ENCODE measurements at regions not wholly inside any gene's neighbourhood (a gene's known extent, or its start where the extent isn't known, plus 50 kb on each side); places are given as distances from the start of the nearest gene placed in this dataset.

DNA sequence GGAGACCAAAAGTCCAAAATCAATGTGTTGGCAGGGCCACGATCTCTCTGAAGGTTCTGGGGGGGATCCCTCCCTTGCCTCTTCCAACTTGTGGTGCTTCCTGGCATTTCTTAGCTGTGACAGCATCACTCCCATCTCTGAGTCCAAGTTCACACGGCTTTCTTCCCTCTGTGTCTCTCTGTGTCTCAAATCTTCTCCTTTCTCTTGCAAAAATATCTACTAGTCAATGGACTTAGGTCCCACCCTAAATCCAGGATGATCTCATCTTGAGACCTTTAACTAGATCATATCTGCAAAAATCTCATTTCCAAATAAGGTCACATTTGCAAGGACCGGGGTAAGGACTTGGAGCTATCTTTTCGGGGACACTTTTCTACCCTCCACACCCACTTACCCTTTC, 186.1 kb downstream of the HSD17B3 start:
- ChIA-PET POLR2A (no interaction called here), CTCF (no interaction called here)
- no peak overlapping the region for H3K4me3 ChIP-seq (ENCODE audit: low read depth, low read length)
- TF ChIP-seq, protein P1, sequence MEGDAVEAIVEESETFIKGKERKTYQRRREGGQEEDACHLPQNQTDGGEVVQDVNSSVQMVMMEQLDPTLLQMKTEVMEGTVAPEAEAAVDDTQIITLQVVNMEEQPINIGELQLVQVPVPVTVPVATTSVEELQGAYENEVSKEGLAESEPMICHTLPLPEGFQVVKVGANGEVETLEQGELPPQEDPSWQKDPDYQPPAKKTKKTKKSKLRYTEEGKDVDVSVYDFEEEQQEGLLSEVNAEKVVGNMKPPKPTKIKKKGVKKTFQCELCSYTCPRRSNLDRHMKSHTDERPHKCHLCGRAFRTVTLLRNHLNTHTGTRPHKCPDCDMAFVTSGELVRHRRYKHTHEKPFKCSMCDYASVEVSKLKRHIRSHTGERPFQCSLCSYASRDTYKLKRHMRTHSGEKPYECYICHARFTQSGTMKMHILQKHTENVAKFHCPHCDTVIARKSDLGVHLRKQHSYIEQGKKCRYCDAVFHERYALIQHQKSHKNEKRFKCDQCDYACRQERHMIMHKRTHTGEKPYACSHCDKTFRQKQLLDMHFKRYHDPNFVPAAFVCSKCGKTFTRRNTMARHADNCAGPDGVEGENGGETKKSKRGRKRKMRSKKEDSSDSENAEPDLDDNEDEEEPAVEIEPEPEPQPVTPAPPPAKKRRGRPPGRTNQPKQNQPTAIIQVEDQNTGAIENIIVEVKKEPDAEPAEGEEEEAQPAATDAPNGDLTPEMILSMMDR (IDR thresholded peaks at IDR 0.05; ENCODE audit: insufficient read depth, low read length, missing control alignments) = no peak
- no peak for DNase-seq (ENCODE audit: low read depth, low spot score)

DNA sequence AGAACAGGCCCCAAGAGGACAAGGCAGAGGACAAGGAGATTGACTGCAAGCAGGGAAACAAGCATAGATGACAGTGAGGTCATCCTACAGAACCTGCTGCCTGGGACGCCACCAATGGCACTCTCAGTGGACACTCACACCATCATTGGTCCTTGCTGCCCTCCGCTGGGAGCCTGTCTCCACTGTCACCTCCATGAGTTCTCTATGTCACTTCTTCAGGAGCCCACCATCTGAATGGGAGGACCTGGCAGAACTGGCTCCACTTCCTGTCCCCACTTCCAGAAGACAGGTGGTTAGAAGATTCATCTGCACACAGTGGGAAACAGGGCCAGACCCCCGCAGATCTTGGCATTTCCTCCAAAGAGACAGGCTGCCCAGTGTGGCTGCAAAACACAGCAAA, 188.9 kb downstream of the HSD17B3 start:
- ChIA-PET POLR2A (no interaction called here), CTCF (no interaction called here)
- TF ChIP-seq, protein P1 (IDR thresholded peaks at IDR 0.05; ENCODE audit: insufficient read depth, low read length, missing control alignments) = no peak
- DNase-seq (ENCODE audit: low read depth, low spot score) = no peak
- no peak overlapping the region for H3K4me3 ChIP-seq (ENCODE audit: low read depth, low read length)

DNA sequence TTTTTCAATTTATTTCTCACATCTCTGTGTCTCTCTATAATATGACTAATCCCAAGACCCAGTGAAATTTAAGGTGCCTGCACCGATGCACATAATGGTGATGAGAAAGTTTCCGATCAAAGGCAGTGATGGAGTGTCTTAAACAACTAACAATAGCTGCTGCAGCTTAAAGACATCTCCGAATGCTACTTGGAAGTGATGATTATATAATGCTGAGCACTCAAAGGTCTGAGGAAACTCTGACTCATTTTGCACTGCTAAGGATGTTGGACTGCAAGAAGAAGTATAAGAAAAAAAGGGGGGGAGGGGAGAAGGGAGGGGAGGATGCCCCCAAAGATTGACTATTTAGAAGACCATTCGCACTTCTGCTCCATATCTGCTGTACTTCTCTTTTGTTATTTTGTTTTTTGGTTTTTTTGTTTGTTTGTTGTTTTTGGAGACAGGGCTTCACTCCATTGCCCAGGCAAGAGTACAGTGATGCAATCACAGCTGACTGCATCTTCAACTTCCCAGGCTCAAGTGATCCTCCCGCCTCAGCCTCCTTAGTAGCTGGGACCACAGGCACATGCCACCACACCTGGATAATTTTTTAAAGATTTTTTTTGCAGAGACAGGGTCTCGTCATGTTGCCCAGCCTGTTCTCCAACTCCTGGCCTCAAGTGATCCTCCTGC, 192.2 kb downstream of the HSD17B3 start:
- TF ChIP-seq, protein P1 (IDR thresholded peaks at IDR 0.05; ENCODE audit: insufficient read depth, low read length, missing control alignments) = no peak
- CTCF ChIA-PET = no interaction called here
- DNase-seq (ENCODE audit: low read depth, low spot score) = no peak
- no peak overlapping the region for H3K4me3 ChIP-seq (ENCODE audit: low read depth, low read length)
- POLR2A ChIA-PET = no interaction called here

DNA sequence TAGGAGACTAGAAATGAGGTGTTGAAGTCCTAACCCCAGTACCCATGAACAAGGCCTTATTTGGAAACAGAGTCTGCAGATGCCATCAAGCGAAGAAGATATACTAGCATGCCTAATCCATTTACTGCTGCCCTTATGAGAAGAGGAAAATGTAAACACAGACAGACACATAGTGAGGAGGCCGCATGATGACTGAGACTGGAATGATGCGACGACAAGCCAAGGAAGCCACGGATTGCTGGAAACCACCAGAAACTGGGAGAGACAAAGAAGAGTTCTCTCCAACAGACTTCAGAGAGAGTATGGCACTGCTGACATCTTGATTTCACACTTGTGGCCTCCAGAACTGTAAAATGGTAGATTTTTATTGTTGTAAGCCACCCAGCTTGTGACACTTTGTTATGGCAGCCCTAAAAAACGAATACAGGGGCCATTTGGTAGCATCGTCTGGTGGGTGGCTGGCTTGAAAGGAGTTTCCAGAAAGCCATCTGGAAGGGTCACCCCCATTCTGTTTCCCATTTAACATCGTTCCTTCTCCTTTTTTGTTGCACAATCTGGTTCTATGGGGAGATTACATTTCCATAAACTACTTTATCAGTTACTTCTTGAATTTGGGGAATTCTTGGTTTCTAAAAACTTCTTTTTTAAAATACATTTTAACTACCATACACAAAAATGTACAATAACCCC, 193.1 kb downstream of the HSD17B3 start:
- H3K4me3 ChIP-seq (ENCODE audit: low read depth, low read length) = no peak overlapping the region
- ChIA-PET CTCF (no interaction called here), POLR2A (no interaction called here)
- TF ChIP-seq, protein P1 (IDR thresholded peaks at IDR 0.05; ENCODE audit: insufficient read depth, low read length, missing control alignments) = no peak
- no peak for DNase-seq (ENCODE audit: low read depth, low spot score)

DNA sequence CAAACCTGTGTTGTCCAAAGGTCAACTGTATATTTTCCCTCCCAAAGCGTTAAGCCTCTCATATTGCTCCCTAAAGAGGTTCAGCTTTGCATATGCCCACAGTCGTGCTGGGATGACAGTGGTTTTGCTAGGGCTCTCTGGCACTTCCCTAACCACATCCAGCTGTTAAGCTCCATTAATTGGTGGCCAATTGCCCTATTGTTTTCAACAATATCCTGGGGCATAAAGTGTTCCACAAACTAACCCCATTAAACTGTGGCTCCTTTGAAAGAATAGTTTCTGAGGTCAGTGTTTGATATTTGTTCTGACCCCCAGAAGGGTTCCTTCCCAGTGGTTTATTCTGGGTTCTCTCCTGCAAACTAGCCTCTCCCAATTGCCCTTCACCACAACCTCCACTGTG, 194.5 kb downstream of the HSD17B3 start:
- CTCF ChIA-PET = no interaction called here

More for the DNA sequence above, 194.5 kb downstream of the HSD17B3 start:
- DNase-seq (ENCODE audit: low read depth, low spot score) = no peak
- POLR2A ChIA-PET = interaction anchor here (0.6 kb wide), 1 partner anchor 12 kb away, joined by 3 read pairs; no protein-coding TSS in a partner anchor
- H3K4me3 ChIP-seq (ENCODE audit: low read depth, low read length) = no peak overlapping the region
- TF ChIP-seq, protein P1 (IDR thresholded peaks at IDR 0.05; ENCODE audit: insufficient read depth, low read length, missing control alignments) = no peak
